Spleen (tissue), 11 donors: ENCODE measurements at regions not wholly inside any gene's neighbourhood (a gene's known extent, or its start where the extent isn't known, plus 50 kb on each side); places are given as distances from the start of the nearest gene placed in this dataset.

Experiments
- DNase-seq: peaks from one replicate; pipeline ENCODE4 v3.0.0-alpha.2; 2020
- H3K27ac ChIP-seq, 8 donors: fragments of 200-600 bp; sonication (generic) in 7 of 8; 1 replicate in 4 of 8; 2 replicates in 4 of 8; pipeline versions ENCODE4 v1.5.0 to v1.8.0; 2016 to 2021; ENCODE audit warnings: inconsistent platforms in 4 of 8, mild to moderate bottlenecking in 4 of 8, moderate library complexity in 1 of 8
- H3K27me3 ChIP-seq, 7 donors: fragments of 200-600 bp; sonication (generic) in 6 of 7; replicated peaks in 1 of 7; 1 replicate in 4 of 7; 2 replicates in 3 of 7; pipeline versions ENCODE4 v1.5.0 to v1.8.0; 2016 to 2021; ENCODE audit warnings: inconsistent platforms in 3 of 7, mild to moderate bottlenecking in 1 of 7
- H3K36me3 ChIP-seq, 6 donors: fragments of 200-600 bp; sonication (generic) in 5 of 6; 1 replicate in 4 of 6; 2 replicates in 2 of 6; pipeline versions ENCODE4 v1.5.0 to v1.8.0; 2016 to 2021; ENCODE audit warnings: inconsistent platforms in 2 of 6
- H3K4me1 ChIP-seq, 6 donors: fragments of 200-600 bp; sonication (generic) in 5 of 6; 1 replicate in 3 of 6; 2 replicates in 3 of 6; pipeline versions ENCODE4 v1.5.0 to v1.8.0; 2016 to 2021; ENCODE audit warnings: inconsistent platforms in 3 of 6
- H3K4me3 ChIP-seq, 8 donors: fragments of 200-600 bp; sonication (generic) in 7 of 8; 1 replicate in 4 of 8; 2 replicates in 4 of 8; pipeline versions ENCODE4 v1.5.0 to v1.8.0; 2016 to 2021; ENCODE audit warnings: inconsistent platforms in 4 of 8, mild to moderate bottlenecking in 4 of 8, moderate library complexity in 2 of 8
- H3K9me3 ChIP-seq, 8 donors: fragments of 200-600 bp; sonication (generic) in 7 of 8; 1 replicate in 4 of 8; 2 replicates in 4 of 8; pipeline versions ENCODE4 v1.5.0 to v1.8.0; 2016 to 2021; ENCODE audit warnings: inconsistent platforms in 4 of 8
- POLR2A ChIP-seq, 3 donors: fragments of 450-650 bp; IDR thresholded peaks; one replicate each; pipeline ENCODE4 v1.5.1; 2017; ENCODE audit warnings: antibody characterized with exemption in 3 of 3, mild to moderate bottlenecking in 1 of 3
- POLR2AphosphoS5 ChIP-seq, 3 donors: sonication (generic); formaldehyde crosslinking; IDR thresholded peaks; one replicate each; pipeline ENCODE4 v1.5.1; 2017; ENCODE audit warnings: antibody characterized with exemption in 3 of 3
- WGBS, 5 donors: extraction: QIAGEN DNeasy Blood & Tissue Kit in 3 of 5; methylation state at CpG; one replicate each; pipeline versions ENCODE4 v1.1.5 to v1.1.7; 2013 to 2018; 5-methylcytosine and 5-hydroxymethylcytosine counted together
- intact Hi-C: fragments of 100-400 bp; cut with DNase I; formaldehyde crosslinking; loops from one replicate; pipeline ENCODE4 v1.15.0; 2023; ENCODE audit warnings: low total_unique reads
- TF ChIP-seq, protein P1 (sequence below), 11 experiments: fragments of 200-600 bp in 7 of 11; fragments of 450-650 bp in 4 of 11; sonication (generic) in 4 of 11; IDR thresholded peaks in 8 of 11; conservative IDR thresholded peaks in 3 of 11; 1 replicate in 7 of 11; 2 replicates in 4 of 11; pipeline versions ENCODE4 v1.4.0 to v1.8.0; 2016 to 2021; ENCODE audit warnings: antibody characterized with exemption in 11 of 11, inconsistent platforms in 4 of 11, mild to moderate bottlenecking in 1 of 11
- donor health status: healthy with polysubstance abuse.
- donor health status: DM: no; HTN: no; CAD: no; lungs with moderate emphysema.
- donor health status: DM: no; HTN: no; CAD: no.
- donor health status: Bipolar disorder and iron deficiency.
- donor health status: healthy.
- donor health status: DM: no; HTN: no; CAD: no.
- donor health status: DM: yes; HTN: yes; CAD: no.

DNA sequence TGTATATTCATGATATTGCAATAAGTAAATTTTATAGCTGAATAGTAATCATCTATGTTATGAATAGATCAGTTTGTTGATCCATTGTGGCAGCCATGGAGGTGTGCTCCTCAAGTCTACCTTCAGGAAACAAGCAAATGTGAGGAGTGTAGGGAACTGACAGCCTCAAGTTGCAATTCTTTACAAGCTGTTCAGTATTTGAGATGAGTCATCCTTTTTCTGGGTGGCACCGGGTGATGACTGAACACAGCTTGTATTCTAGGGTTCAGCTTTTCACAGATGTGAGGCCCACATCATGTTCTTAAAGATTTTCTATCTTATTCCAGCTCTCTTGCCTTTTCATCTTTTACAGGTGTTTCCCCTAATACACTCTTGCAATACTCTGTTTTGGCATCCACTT lies 452.4 kb downstream of the KCNH5 start:
- Histone ChIP-seq H3K27me3 (no peaks in the 10 kb centered on the region), H3K4me1 (no peaks in the 10 kb centered on the region), H3K36me3 (no peaks in the 10 kb centered on the region), H3K27ac (no peak overlapping the region), H3K4me3 (no peak overlapping the region), H3K9me3 (peaks cover 0 to 35% (median 21%) of the 10 kb centered on the region in 8 donors)
- no peak for DNase-seq
- TF ChIP-seq POLR2AphosphoS5 (IDR thresholded peaks at IDR 0.05): no peak
- TF ChIP-seq POLR2A (IDR thresholded peaks at IDR 0.05): no peak
- TF ChIP-seq, protein P1, sequence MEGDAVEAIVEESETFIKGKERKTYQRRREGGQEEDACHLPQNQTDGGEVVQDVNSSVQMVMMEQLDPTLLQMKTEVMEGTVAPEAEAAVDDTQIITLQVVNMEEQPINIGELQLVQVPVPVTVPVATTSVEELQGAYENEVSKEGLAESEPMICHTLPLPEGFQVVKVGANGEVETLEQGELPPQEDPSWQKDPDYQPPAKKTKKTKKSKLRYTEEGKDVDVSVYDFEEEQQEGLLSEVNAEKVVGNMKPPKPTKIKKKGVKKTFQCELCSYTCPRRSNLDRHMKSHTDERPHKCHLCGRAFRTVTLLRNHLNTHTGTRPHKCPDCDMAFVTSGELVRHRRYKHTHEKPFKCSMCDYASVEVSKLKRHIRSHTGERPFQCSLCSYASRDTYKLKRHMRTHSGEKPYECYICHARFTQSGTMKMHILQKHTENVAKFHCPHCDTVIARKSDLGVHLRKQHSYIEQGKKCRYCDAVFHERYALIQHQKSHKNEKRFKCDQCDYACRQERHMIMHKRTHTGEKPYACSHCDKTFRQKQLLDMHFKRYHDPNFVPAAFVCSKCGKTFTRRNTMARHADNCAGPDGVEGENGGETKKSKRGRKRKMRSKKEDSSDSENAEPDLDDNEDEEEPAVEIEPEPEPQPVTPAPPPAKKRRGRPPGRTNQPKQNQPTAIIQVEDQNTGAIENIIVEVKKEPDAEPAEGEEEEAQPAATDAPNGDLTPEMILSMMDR (IDR thresholded peaks at IDR 0.05 in 8 of 11, conservative IDR thresholded peaks at IDR 0.05 in 3 of 11): no peak
- 81 to 95% (median 94%) methylated on average over 1 of the region's 1 CpG for WGBS, 5 donors
- intact Hi-C loops: no loop called here

DNA sequence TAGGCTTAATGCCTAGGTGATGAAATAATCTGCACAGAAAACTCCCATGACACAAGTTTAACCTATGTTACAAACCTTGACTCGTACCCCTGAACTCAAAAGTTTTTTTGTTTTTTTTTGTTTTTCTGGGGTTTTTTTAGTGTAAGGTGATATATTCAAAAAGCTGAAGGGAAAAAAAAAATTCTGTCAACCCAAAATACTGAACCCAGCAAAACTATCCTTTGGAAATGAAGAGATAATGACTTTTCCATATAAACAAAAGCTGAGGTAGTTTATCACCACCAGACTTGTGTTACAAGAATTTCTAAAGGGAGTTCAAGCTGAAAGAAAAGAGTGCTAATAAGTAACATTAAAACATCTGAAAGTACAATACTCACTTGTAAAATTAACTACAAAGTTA lies 448.1 kb downstream of the KCNH5 start:
- intact Hi-C loops: no loop called here
- DNase-seq: no peak
- peaks cover 0 to 55% (median 25%) of the 10 kb centered on the region in 8 donors for H3K9me3 ChIP-seq
- 83 to 90% (median 87%) methylated on average over 1 of the region's 1 CpG for WGBS, 5 donors
- no peaks in the 10 kb centered on the region for H3K4me1 ChIP-seq
- H3K27me3 ChIP-seq: no peaks in the 10 kb centered on the region
- H3K4me3 ChIP-seq: no peak overlapping the region
- no peak overlapping the region for H3K27ac ChIP-seq
- TF ChIP-seq, protein P1 (IDR thresholded peaks at IDR 0.05 in 8 of 11, conservative IDR thresholded peaks at IDR 0.05 in 3 of 11): no peak
- TF ChIP-seq POLR2A (IDR thresholded peaks at IDR 0.05): no peak
- TF ChIP-seq POLR2AphosphoS5 (IDR thresholded peaks at IDR 0.05): no peak
- no peaks in the 10 kb centered on the region for H3K36me3 ChIP-seq

DNA sequence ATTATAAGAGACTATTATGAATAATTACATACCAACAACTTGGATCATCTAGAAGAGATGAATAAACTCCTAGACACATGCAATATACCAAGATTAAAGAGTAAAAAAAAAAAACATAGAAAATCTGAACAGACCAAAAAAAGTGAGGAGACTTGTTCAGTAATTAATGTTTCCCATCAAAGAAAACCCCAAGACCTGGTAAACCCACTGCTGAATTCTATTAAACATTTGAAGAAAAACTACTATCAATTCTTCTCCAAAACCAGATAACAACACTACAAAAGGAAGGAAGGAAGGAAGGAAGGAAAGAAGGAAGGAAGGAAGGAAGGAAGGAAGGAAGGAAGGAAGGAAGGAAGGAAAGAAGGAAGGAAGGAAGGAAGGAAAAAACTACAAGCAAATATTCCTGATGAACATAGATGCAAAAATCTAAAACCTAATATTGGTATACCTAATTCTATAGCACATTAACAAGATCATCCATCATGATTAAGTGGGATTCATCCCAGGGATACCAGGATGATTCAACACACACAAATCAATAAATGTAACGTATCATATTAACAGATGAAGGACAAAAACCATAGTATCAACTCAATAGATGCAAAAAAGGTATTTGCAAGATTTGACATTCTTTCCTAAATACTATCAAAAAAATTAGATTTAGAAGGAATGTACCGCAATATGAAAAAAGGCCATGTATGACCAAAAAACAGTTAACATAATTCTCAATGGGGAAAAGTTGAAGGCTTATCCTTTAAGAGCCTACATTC lies 445.5 kb downstream of the KCNH5 start:
- DNase-seq: no peak
- WGBS, 5 donors: 83 to 92% (median 88%) methylated on average over 2 of the region's 2 CpGs
- Histone ChIP-seq H3K27ac (no peak overlapping the region), H3K27me3 (no peaks in the 10 kb centered on the region), H3K36me3 (no peaks in the 10 kb centered on the region), H3K4me1 (no peaks in the 10 kb centered on the region), H3K9me3 (peaks cover 0 to 55% (median 25%) of the 10 kb centered on the region in 8 donors), H3K4me3 (no peak overlapping the region)
- TF ChIP-seq POLR2A (IDR thresholded peaks at IDR 0.05): no peak
- TF ChIP-seq POLR2AphosphoS5 (IDR thresholded peaks at IDR 0.05): no peak
- TF ChIP-seq, protein P1 (IDR thresholded peaks at IDR 0.05 in 8 of 11, conservative IDR thresholded peaks at IDR 0.05 in 3 of 11): no peak
- intact Hi-C loops: no loop called here

DNA sequence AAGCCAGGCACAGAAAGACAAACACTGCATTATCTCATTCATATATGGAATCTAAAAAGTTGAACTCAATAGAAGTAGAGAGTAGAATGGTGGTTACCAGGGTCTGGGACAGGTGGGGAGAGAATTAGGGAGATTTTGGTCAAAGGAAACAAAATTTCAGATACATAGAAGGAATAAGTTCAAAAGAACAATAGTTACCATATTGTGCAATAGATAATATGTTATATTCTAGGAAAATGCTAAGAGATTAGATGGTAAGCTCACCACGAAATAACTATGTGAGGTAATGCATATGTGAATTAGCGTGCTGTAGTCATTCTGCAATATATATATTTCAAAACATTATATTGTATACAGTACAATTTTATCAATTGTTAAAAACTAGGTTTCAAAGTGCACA lies 442.5 kb downstream of the KCNH5 start:
- Histone ChIP-seq H3K4me3 (no peak overlapping the region), H3K4me1 (no peaks in the 10 kb centered on the region), H3K27ac (no peak overlapping the region), H3K9me3 (peaks cover 0 to 28% (median 12%) of the 10 kb centered on the region in 8 donors), H3K27me3 (no peaks in the 10 kb centered on the region), H3K36me3 (no peaks in the 10 kb centered on the region)
- no peak for TF ChIP-seq POLR2A (IDR thresholded peaks at IDR 0.05)
- TF ChIP-seq POLR2AphosphoS5 (IDR thresholded peaks at IDR 0.05): no peak
- TF ChIP-seq, protein P1 (IDR thresholded peaks at IDR 0.05 in 8 of 11, conservative IDR thresholded peaks at IDR 0.05 in 3 of 11): no peak
- 81 to 89% (median 82%) methylated on average over 2 of the region's 2 CpGs for WGBS, 5 donors
- intact Hi-C loops: no loop called here
- DNase-seq: no peak
